H9 (cell line): ENCODE measurements at regions not wholly inside any gene's neighbourhood (a gene's known extent, or its start where the extent isn't known, plus 50 kb on each side); places are given as distances from the start of the nearest gene placed in this dataset.

Source experiments
- DNase-seq: peaks from one replicate; pipeline ENCODE4 v3.0.0-alpha.2; 2017
- H2AFZ ChIP-seq: one replicate; pipeline ENCODE4 v1.6.1; 2013; ENCODE audit warnings: mild to moderate bottlenecking, low read length, control low read depth, moderate library complexity
- H2AK5ac ChIP-seq: 2 replicates; pipeline ENCODE4 v1.6.1; 2013; ENCODE audit warnings: low read length, control low read depth, mixed read lengths; ENCODE audit not compliant: insufficient read length
- H2BK120ac ChIP-seq: one replicate; pipeline ENCODE4 v1.6.1; 2013; ENCODE audit warnings: low read depth, mild to moderate bottlenecking, low read length, control low read depth, inconsistent platforms; ENCODE audit not compliant: poor library complexity, severe bottlenecking
- H2BK12ac ChIP-seq: 2 replicates; pipeline ENCODE4 v1.6.1; 2013; ENCODE audit warnings: low read length, control low read depth, mixed read lengths, low read depth; ENCODE audit not compliant: insufficient read length
- H2BK15ac ChIP-seq: 2 replicates; pipeline ENCODE4 v1.6.1; 2013; ENCODE audit warnings: low read depth, low read length, control low read depth
- H2BK20ac ChIP-seq: one replicate; pipeline ENCODE4 v1.6.1; 2013; ENCODE audit warnings: low read depth, mild to moderate bottlenecking, low read length, control low read depth, inconsistent platforms; ENCODE audit not compliant: poor library complexity, severe bottlenecking
- H2BK5ac ChIP-seq: 2 replicates; pipeline ENCODE4 v1.6.1; 2013; ENCODE audit warnings: low read length, control low read depth, mixed read lengths; ENCODE audit not compliant: insufficient read length
- H3K14ac ChIP-seq: 2 replicates; pipeline ENCODE4 v1.6.1; 2013; ENCODE audit warnings: low read length, control low read depth; ENCODE audit not compliant: insufficient read depth
- H3K18ac ChIP-seq: 2 replicates; pipeline ENCODE4 v1.6.1; 2013; ENCODE audit warnings: low read depth, mild to moderate bottlenecking, mixed read lengths, low read length, control low read depth; ENCODE audit not compliant: insufficient read length
- H3K23ac ChIP-seq: 2 replicates; pipeline ENCODE4 v1.6.1; 2013; ENCODE audit warnings: low read length, control low read depth, mixed read lengths, low read depth; ENCODE audit not compliant: insufficient read length
- H3K23me2 ChIP-seq: 2 replicates; pipeline ENCODE4 v1.6.1; 2013; ENCODE audit warnings: low read depth, mild to moderate bottlenecking, mixed read lengths, low read length, control low read depth; ENCODE audit not compliant: insufficient read length, poor library complexity, severe bottlenecking
- H3K27ac ChIP-seq: 2 replicates; pipeline ENCODE4 v1.5.1; 2013; ENCODE audit warnings: low read length, control low read depth, mixed read lengths, low read depth; ENCODE audit not compliant: insufficient read length
- H3K27me3 ChIP-seq: 2 replicates; pipeline ENCODE4 v1.6.1; 2013; ENCODE audit warnings: low read length, control low read depth, inconsistent platforms; ENCODE audit not compliant: insufficient read depth
- H3K4ac ChIP-seq: 2 replicates; pipeline ENCODE4 v1.6.1; 2013; ENCODE audit warnings: low read depth, mild to moderate bottlenecking, control low read depth, inconsistent platforms, low read length, moderate library complexity
- H3K4me1 ChIP-seq: 2 replicates; pipeline ENCODE4 v1.6.1; 2013; ENCODE audit warnings: low read length, control low read depth, inconsistent platforms; ENCODE audit not compliant: insufficient read depth
- H3K4me2 ChIP-seq: 2 replicates; pipeline ENCODE4 v1.6.1; 2013; ENCODE audit warnings: low read length, control low read depth, mixed read lengths; ENCODE audit not compliant: insufficient read length, insufficient read depth
- H3K56ac ChIP-seq: 2 replicates; pipeline ENCODE4 v1.6.1; 2013; ENCODE audit warnings: low read depth, mild to moderate bottlenecking, mixed read lengths, low read length, control low read depth; ENCODE audit not compliant: insufficient read length
- H3K79me1 ChIP-seq: 2 replicates; pipeline ENCODE4 v1.6.1; 2013; ENCODE audit warnings: low read depth, mild to moderate bottlenecking, moderate library complexity, low read length, control low read depth, inconsistent platforms; ENCODE audit not compliant: insufficient read depth, poor library complexity, severe bottlenecking
- H3K79me2 ChIP-seq: 2 replicates; pipeline ENCODE4 v1.6.1; 2013; ENCODE audit warnings: low read length, control low read depth, inconsistent platforms; ENCODE audit not compliant: insufficient read depth
- H3K9ac ChIP-seq: 2 replicates; pipeline ENCODE4 v1.6.1; 2013; ENCODE audit warnings: low read length, control low read depth, mixed read lengths; ENCODE audit not compliant: insufficient read length; ENCODE audit errors: extremely low read depth
- H3K9me3 ChIP-seq: one replicate; pipeline ENCODE4 v1.6.1; 2013; ENCODE audit warnings: low read depth, low read length, inconsistent platforms; ENCODE audit not compliant: control insufficient read depth
- H3T11ph ChIP-seq: one replicate; pipeline ENCODE4 v1.6.1; 2013; ENCODE audit warnings: mild to moderate bottlenecking, low read length, control low read depth, inconsistent platforms
- H4K20me1 ChIP-seq: one replicate; pipeline ENCODE4 v1.6.1; 2013; ENCODE audit not compliant: control insufficient read depth, insufficient read length, insufficient read depth
- H4K5ac ChIP-seq: 2 replicates; pipeline ENCODE4 v1.6.1; 2013; ENCODE audit warnings: low read depth, mild to moderate bottlenecking, mixed read lengths, low read length, control low read depth; ENCODE audit not compliant: insufficient read length
- H4K8ac ChIP-seq: replicated peaks from 2 replicates; pipeline ENCODE4 v1.6.1; 2013; ENCODE audit warnings: low read length, control low read depth, mixed read lengths, low read depth; ENCODE audit not compliant: insufficient read length
- H4K91ac ChIP-seq: 2 replicates; pipeline ENCODE4 v1.6.1; 2013; ENCODE audit warnings: low read depth, mild to moderate bottlenecking, moderate library complexity, mixed read lengths, low read length, control low read depth; ENCODE audit not compliant: insufficient read length
- H3K27ac Mint-ChIP-seq, 3 experiments: 2 replicates in 2 of 3; 3 replicates in 1 of 3; pipeline ENCODE4 v1.8.0; 2020 to 2021; ENCODE audit warnings: mixed read lengths in 3 of 3, mild to moderate bottlenecking in 1 of 3, moderate library complexity in 1 of 3
- H3K27me3 Mint-ChIP-seq: 2 replicates; pipeline ENCODE4 v1.8.0; 2021; ENCODE audit warnings: low read depth, mild to moderate bottlenecking, moderate library complexity, mixed read lengths
- H3K36me3 Mint-ChIP-seq, 3 experiments: 2 replicates in 2 of 3; 3 replicates in 1 of 3; pipeline ENCODE4 v1.8.0; 2020 to 2021; ENCODE audit warnings: low read depth in 3 of 3, mixed read lengths in 3 of 3; ENCODE audit not compliant: insufficient read depth in 1 of 3
- H3K4me1 Mint-ChIP-seq, 2 experiments: 2 replicates each; pipeline ENCODE4 v1.8.0; 2020; ENCODE audit warnings: mixed read lengths in 2 of 2
- H3K4me3 Mint-ChIP-seq, 2 experiments: 2 replicates in 1 of 2; 3 replicates in 1 of 2; pipeline ENCODE4 v1.8.0; 2020 to 2021; ENCODE audit warnings: mild to moderate bottlenecking in 2 of 2, mixed read lengths in 2 of 2, moderate library complexity in 1 of 2
- H3K9me3 Mint-ChIP-seq, 2 experiments: 2 replicates in 1 of 2; 3 replicates in 1 of 2; pipeline ENCODE4 v1.8.0; 2020; ENCODE audit warnings: mild to moderate bottlenecking in 2 of 2, mixed read lengths in 2 of 2, moderate library complexity in 1 of 2
- CTCF ChIP-seq: fragments of 200-600 bp; sonication (generic); conservative IDR thresholded peaks from 3 replicates; pipeline ENCODE4 v1.8.0; 2021; ENCODE audit warnings: antibody characterized with exemption, mild to moderate bottlenecking
- WGBS: extraction: QIAGEN DNeasy Blood & Tissue Kit; methylation state at CpG from one replicate; pipeline ENCODE4 v1.1.7; 2013; ENCODE audit warnings: missing lambda C conversion rate, low lambda C conversion rate, mixed read lengths; ENCODE audit not compliant: insufficient read length; ENCODE audit errors: extremely low coverage; 5-methylcytosine and 5-hydroxymethylcytosine counted together

- H2BK12ac ChIP-seq: no peak overlapping the region
- H2AFZ ChIP-seq: no peak overlapping the region
- no peaks in the 10 kb centered on the region for H3K9me3 ChIP-seq
- no peak overlapping the region for H3K18ac ChIP-seq
- H2BK20ac ChIP-seq: no peak overlapping the region
- DNase-seq: no peak
- peaks cover 7 to 10% of the 10 kb centered on the region in 2 experiments for H3K4me1 Mint-ChIP-seq
- H4K8ac ChIP-seq: no peak overlapping the region
- no peak overlapping the region for H3K4me2 ChIP-seq
- H3K27ac ChIP-seq: no peak overlapping the region
- H3K27me3 Mint-ChIP-seq: peaks cover 12% of the 10 kb centered on the region
- no peaks in the 10 kb centered on the region for H4K20me1 ChIP-seq
- H3K36me3 Mint-ChIP-seq: no peaks in the 10 kb centered on the region; a peak in 1 of 7 replicates
- H3T11ph ChIP-seq: no peak overlapping the region
- H3K9me3 Mint-ChIP-seq: no peaks in the 10 kb centered on the region; a peak in 2 of 5 replicates
- H3K4me1 ChIP-seq: peaks cover 2% of the 10 kb centered on the region; the same call in 1 of the 2 replicates
- WGBS: no CpG with 5 or more reads among the region's 11 CpGs
- no peak overlapping the region for H3K23ac ChIP-seq
- no peak overlapping the region for H2BK15ac ChIP-seq
- H2AK5ac ChIP-seq: no peak overlapping the region
- no peak overlapping the region for H3K4ac ChIP-seq
- no peak overlapping the region for H4K91ac ChIP-seq
- no peak for TF ChIP-seq CTCF
- H3K27me3 ChIP-seq: no peaks in the 10 kb centered on the region
- H3K79me1 ChIP-seq: no peaks in the 10 kb centered on the region
- no peaks in the 10 kb centered on the region for H3K23me2 ChIP-seq
- H3K4me3 Mint-ChIP-seq: no peak overlapping the region
- H2BK5ac ChIP-seq: no peak overlapping the region
- no peak overlapping the region; the same call in 1 of the 2 replicates for H3K14ac ChIP-seq
- no peak overlapping the region for H3K56ac ChIP-seq
- H3K27ac Mint-ChIP-seq: no peak overlapping the region
- H3K79me2 ChIP-seq: no peaks in the 10 kb centered on the region
- H3K9ac ChIP-seq: no peak overlapping the region
- H4K5ac ChIP-seq: no peak overlapping the region
- no peak overlapping the region for H2BK120ac ChIP-seq
Measured at GRCh38 chr22:48433647-48434046, 1394.0 kb downstream of the BRD1 start.
